ENCODE measurements at regions not wholly inside any gene's neighbourhood (a gene's known extent, or its start where the extent isn't known, plus 50 kb on each side); places are given as distances from the start of the nearest gene placed in this dataset.

- no peak for TF ChIP-seq CTCF (IDR thresholded peaks at IDR 0.05)
- no peak for TF ChIP-seq EZH2 (IDR thresholded peaks at IDR 0.05)
These were observed 86.1 kb upstream of the SRD5A2 start for GRCh38 chr2:31666878-31667277.
